ENCODE measurements at regions not wholly inside any gene's neighbourhood (a gene's known extent, or its start where the extent isn't known, plus 50 kb on each side); places are given as distances from the start of the nearest gene placed in this dataset.
"Not testable (repeated sequence)": the region's sequence is repeated elsewhere in the genome, so short reads cannot be mapped to it uniquely, and the experiment has no call there.

DNA sequence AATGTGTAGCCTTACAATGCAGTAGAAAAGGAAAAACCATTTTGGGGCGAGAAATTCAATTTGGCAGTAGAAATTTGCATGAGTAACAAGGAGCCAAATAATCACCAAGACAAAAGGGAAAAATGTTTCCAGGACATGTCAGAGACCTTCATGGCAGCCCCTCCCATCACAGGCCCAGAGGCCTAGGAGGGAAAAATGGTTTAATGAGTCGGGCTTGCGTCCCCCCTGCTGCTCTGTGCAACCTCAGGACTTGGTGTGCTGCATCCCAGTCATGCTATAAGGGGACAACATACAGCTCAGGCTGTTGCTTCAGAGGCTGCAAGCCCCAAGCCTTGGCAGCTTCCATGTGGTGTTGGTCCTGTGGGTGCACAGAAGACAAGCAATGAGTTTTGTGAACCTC, 626.4 kb downstream of the TLE1 start:
- TF ChIP-seq, protein P1, sequence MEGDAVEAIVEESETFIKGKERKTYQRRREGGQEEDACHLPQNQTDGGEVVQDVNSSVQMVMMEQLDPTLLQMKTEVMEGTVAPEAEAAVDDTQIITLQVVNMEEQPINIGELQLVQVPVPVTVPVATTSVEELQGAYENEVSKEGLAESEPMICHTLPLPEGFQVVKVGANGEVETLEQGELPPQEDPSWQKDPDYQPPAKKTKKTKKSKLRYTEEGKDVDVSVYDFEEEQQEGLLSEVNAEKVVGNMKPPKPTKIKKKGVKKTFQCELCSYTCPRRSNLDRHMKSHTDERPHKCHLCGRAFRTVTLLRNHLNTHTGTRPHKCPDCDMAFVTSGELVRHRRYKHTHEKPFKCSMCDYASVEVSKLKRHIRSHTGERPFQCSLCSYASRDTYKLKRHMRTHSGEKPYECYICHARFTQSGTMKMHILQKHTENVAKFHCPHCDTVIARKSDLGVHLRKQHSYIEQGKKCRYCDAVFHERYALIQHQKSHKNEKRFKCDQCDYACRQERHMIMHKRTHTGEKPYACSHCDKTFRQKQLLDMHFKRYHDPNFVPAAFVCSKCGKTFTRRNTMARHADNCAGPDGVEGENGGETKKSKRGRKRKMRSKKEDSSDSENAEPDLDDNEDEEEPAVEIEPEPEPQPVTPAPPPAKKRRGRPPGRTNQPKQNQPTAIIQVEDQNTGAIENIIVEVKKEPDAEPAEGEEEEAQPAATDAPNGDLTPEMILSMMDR (IDR thresholded peaks at IDR 0.05): not testable (repeated sequence)
- not testable (repeated sequence) for TF ChIP-seq EP300, POLR2AphosphoS5, POLR2A (IDR thresholded peaks at IDR 0.05)

All from sigmoid colon (tissue), 4 donors.